Stimulated activated CD8-positive, alpha-beta memory T cell treated with anti-CD3 and anti-CD28 coated beads, Interleukin-7, amount 100 ng/mL, for 48 hours (primary cell): ENCODE measurements at regions not wholly inside any gene's neighbourhood (a gene's known extent, or its start where the extent isn't known, plus 50 kb on each side); places are given as distances from the start of the nearest gene placed in this dataset.

ENCODE experiments used
- DNase-seq, 2 donors: peaks; one replicate each; pipeline ENCODE4 v3.0.0-alpha.2; 2020; ENCODE audit warnings: low read depth in 1 of 2; ENCODE audit errors: extremely low read depth in 1 of 2

- no peak for DNase-seq
Measured at GRCh38 chr6:91691449-91691848, 1104.6 kb upstream of the MAP3K7 start.

- no peak for DNase-seq
Measured at GRCh38 chr6:91683240-91683639, 1096.4 kb upstream of the MAP3K7 start.

GRCh38 chr6:91681296-91681695 lies 1094.4 kb upstream of the MAP3K7 start:
- no peak for DNase-seq

GRCh38 chr6:91678679-91679446 lies 1092.0 kb upstream of the MAP3K7 start:
- DNase-seq: no peak

- no peak for DNase-seq
Measured at GRCh38 chr6:91672201-91672600, 1085.3 kb upstream of the MAP3K7 start.

GRCh38 chr6:91669871-91670268 lies 1083.0 kb upstream of the MAP3K7 start:
- DNase-seq: no peak

GRCh38 chr6:91669154-91669870 lies 1082.4 kb upstream of the MAP3K7 start:
- no peak for DNase-seq

- DNase-seq: no peak
Measured at GRCh38 chr6:91667596-91667995, 1080.7 kb upstream of the MAP3K7 start.

- DNase-seq: no peak
Measured at GRCh38 chr6:91664327-91664959, 1077.6 kb upstream of the MAP3K7 start.

GRCh38 chr6:91660893-91661292 lies 1074.0 kb upstream of the MAP3K7 start:
- no peak for DNase-seq

GRCh38 chr6:91659891-91660290 lies 1073.0 kb upstream of the MAP3K7 start:
- no peak for DNase-seq

- no peak for DNase-seq
Measured at GRCh38 chr6:91654793-91655192, 1067.9 kb upstream of the MAP3K7 start.

- no peak for DNase-seq
Measured at GRCh38 chr6:91654357-91654756, 1067.5 kb upstream of the MAP3K7 start.

- no peak for DNase-seq
Measured at GRCh38 chr6:91653895-91654294, 1067.0 kb upstream of the MAP3K7 start.

- DNase-seq: no peak
Measured at GRCh38 chr6:91653076-91653723, 1066.3 kb upstream of the MAP3K7 start.

GRCh38 chr6:91646649-91647048 lies 1059.8 kb upstream of the MAP3K7 start:
- DNase-seq: no peak

GRCh38 chr6:91645811-91646210 lies 1058.9 kb upstream of the MAP3K7 start:
- no peak for DNase-seq

- DNase-seq: no peak
Measured at GRCh38 chr6:91637217-91637616, 1050.3 kb upstream of the MAP3K7 start.

GRCh38 chr6:91634791-91635190 lies 1047.9 kb upstream of the MAP3K7 start:
- no peak for DNase-seq

- no peak for DNase-seq
Measured at GRCh38 chr6:91633374-91634111, 1046.7 kb upstream of the MAP3K7 start.

- no peak for DNase-seq
Measured at GRCh38 chr6:91632308-91632707, 1045.4 kb upstream of the MAP3K7 start.
